Panc1 (cell line): ENCODE measurements at regions not wholly inside any gene's neighbourhood (a gene's known extent, or its start where the extent isn't known, plus 50 kb on each side); places are given as distances from the start of the nearest gene placed in this dataset.

Experiments used
- ATAC-seq: fragments of 200-7000 bp; cut with Tn5 transposase; 2 replicates; pipeline ENCODE4 v1.9.1; 2020; ENCODE audit warnings: mild to moderate bottlenecking, moderate library complexity
- BruUV-seq: library from RNA; stranded (reverse); fragments of 400-500 nt; replicated peaks from 2 replicates; lab custom pipeline; 2021; lab: Mats Ljungman, UMichigan
- CTCF ChIA-PET: fragments of 300-600 bp; sonication (Branson Sonifier 250); formaldehyde crosslinking; loops from one replicate; lab custom pipeline; 2022; ENCODE audit warnings: antibody characterized with exemption; lab: Charles Lee
- POLR2A ChIA-PET: fragments of 300-600 bp; sonication (Branson Sonifier 250); formaldehyde crosslinking; loops from one replicate; lab custom pipeline; 2022; ENCODE audit warnings: antibody characterized with exemption; lab: Charles Lee
- DNase-seq: peaks from one replicate; pipeline ENCODE4 v3.0.0-alpha.2; 2010; ENCODE audit warnings: low read depth, low spot score
- H3K27ac ChIP-seq: 2 replicates; pipeline ENCODE4 v1.5.1; 2011; ENCODE audit warnings: mild to moderate bottlenecking, low read length, inconsistent platforms
- H3K27me3 ChIP-seq: fragments of 200-500 bp; sonication (Bioruptor generic); 2 replicates; pipeline ENCODE4 v1.6.0; 2014; ENCODE audit warnings: low read length, inconsistent platforms; ENCODE audit not compliant: control insufficient read depth, insufficient read depth
- H3K36me3 ChIP-seq: fragments of 200-500 bp; sonication (Bioruptor generic); 2 replicates; pipeline ENCODE4 v1.5.1; 2014; ENCODE audit warnings: inconsistent platforms, mild to moderate bottlenecking, low read length, moderate library complexity; ENCODE audit not compliant: control insufficient read depth, insufficient read depth
- H3K4me1 ChIP-seq: 2 replicates; pipeline ENCODE4 v1.5.1; 2011; ENCODE audit warnings: inconsistent platforms, mild to moderate bottlenecking, low read length, moderate library complexity; ENCODE audit not compliant: control insufficient read depth, insufficient read depth
- H3K4me3 ChIP-seq, 2 experiments: 2 replicates each; pipeline ENCODE4 v1.5.1; 2011 to 2012; ENCODE audit warnings: low read depth in 2 of 2, low read length in 2 of 2, mild to moderate bottlenecking in 2 of 2, inconsistent platforms in 1 of 2, moderate library complexity in 1 of 2
- H3K9me3 ChIP-seq: fragments of 200-500 bp; sonication (Bioruptor generic); 2 replicates; pipeline ENCODE4 v1.5.1; 2014; ENCODE audit warnings: low read depth, mild to moderate bottlenecking, inconsistent platforms, low read length, moderate library complexity; ENCODE audit not compliant: control insufficient read depth, insufficient read depth
- POLR2AphosphoS5 ChIP-seq: IDR thresholded peaks from 2 replicates; pipeline ENCODE4 v1.6.1; 2012; ENCODE audit warnings: mild to moderate bottlenecking, low read depth, low read length, moderate library complexity
- SIN3A ChIP-seq: IDR thresholded peaks from 2 replicates; pipeline ENCODE4 v1.6.1; 2012; ENCODE audit warnings: low read depth, mild to moderate bottlenecking, low read length, moderate library complexity, borderline replicate concordance; ENCODE audit not compliant: insufficient read depth
- TCF7L2 ChIP-seq: IDR thresholded peaks from 2 replicates; pipeline ENCODE4 v1.6.1; 2011; ENCODE audit warnings: mild to moderate bottlenecking, low read depth, low read length, inconsistent platforms
- in situ Hi-C: cut with HindIII; loops from 2 replicates; pipeline ENCODE4 v1.10.0; 2016; ENCODE audit warnings: low sequenced_read_pairs, low pct_unique_long_range_greater_than_20kb
- intact Hi-C: fragments of 100-400 bp; cut with micrococcal nuclease; formaldehyde crosslinking; loops from one replicate; pipeline ENCODE4 v1.10.0; 2022; ENCODE audit not compliant: unreplicated experiment
- TF ChIP-seq, protein P1 (sequence below), 2 experiments: IDR thresholded peaks; 2 replicates each; pipeline ENCODE4 v1.6.1; 2011 to 2012; ENCODE audit warnings: low read depth in 2 of 2, control low read depth in 1 of 2, low read length in 1 of 2, mild to moderate bottlenecking in 1 of 2, moderate library complexity in 1 of 2; ENCODE audit not compliant: insufficient read depth in 1 of 2
- TF ChIP-seq, protein P2 (sequence below): fragments of 450-650 bp; IDR thresholded peaks from 2 replicates; pipeline ENCODE4 v1.5.1; 2017; ENCODE audit warnings: mild to moderate bottlenecking

DNA sequence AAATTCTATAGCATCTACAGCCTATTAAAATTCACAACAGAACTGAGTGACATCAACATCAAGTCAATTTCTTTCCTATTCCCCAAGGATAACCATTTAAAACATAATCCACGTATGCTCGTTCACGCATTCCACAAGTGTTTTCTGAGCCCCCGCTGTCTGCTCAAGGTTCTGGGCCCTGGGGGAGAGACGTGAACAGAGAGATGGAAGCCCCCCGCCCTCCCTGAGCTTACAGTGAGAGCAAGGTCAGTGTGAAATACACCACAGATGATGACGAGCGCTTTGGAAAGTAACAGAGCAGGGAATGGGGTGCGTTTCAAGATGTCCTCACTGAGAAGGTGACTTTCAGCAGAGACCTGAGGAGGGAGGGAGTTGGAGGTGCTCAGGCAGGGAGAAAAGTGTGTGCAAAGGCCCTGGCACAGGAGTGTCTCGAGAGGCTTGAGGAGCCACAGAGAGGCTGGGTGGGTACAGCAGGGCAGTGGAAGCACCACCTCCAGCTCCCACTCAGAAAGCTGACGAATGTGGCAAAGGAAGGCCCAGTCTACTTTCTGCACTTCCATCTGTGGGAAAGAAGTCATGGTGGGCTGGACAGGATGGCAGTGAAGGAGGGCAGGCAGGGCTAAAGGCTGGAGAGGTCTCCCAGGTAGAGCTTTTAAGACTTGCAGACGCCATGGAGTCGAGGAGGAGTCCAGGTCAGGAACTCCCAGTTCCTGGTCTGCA, 88.3 kb downstream of the DLL1 start:
- Histone ChIP-seq H3K27me3 (no peaks in the 10 kb centered on the region; the same call in 1 of the 2 replicates), H3K36me3 (no peaks in the 10 kb centered on the region), H3K9me3 (no peaks in the 10 kb centered on the region), H3K4me1 (no peaks in the 10 kb centered on the region), H3K27ac (no peak overlapping the region), H3K4me3 (no peak overlapping the region)
- BruUV-seq: no TSS peak
- no peak for DNase-seq
- intact Hi-C loops: no loop called here
- TF ChIP-seq, protein P1, sequence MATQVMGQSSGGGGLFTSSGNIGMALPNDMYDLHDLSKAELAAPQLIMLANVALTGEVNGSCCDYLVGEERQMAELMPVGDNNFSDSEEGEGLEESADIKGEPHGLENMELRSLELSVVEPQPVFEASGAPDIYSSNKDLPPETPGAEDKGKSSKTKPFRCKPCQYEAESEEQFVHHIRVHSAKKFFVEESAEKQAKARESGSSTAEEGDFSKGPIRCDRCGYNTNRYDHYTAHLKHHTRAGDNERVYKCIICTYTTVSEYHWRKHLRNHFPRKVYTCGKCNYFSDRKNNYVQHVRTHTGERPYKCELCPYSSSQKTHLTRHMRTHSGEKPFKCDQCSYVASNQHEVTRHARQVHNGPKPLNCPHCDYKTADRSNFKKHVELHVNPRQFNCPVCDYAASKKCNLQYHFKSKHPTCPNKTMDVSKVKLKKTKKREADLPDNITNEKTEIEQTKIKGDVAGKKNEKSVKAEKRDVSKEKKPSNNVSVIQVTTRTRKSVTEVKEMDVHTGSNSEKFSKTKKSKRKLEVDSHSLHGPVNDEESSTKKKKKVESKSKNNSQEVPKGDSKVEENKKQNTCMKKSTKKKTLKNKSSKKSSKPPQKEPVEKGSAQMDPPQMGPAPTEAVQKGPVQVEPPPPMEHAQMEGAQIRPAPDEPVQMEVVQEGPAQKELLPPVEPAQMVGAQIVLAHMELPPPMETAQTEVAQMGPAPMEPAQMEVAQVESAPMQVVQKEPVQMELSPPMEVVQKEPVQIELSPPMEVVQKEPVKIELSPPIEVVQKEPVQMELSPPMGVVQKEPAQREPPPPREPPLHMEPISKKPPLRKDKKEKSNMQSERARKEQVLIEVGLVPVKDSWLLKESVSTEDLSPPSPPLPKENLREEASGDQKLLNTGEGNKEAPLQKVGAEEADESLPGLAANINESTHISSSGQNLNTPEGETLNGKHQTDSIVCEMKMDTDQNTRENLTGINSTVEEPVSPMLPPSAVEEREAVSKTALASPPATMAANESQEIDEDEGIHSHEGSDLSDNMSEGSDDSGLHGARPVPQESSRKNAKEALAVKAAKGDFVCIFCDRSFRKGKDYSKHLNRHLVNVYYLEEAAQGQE (IDR thresholded peaks at IDR 0.05; ENCODE audit: insufficient read depth in 1 of 2, low read depth in 2 of 2, low read length in 1 of 2): no peak
- TF ChIP-seq POLR2AphosphoS5 (no peak), TCF7L2 (no peak), SIN3A (no peak)
- TF ChIP-seq, protein P2, sequence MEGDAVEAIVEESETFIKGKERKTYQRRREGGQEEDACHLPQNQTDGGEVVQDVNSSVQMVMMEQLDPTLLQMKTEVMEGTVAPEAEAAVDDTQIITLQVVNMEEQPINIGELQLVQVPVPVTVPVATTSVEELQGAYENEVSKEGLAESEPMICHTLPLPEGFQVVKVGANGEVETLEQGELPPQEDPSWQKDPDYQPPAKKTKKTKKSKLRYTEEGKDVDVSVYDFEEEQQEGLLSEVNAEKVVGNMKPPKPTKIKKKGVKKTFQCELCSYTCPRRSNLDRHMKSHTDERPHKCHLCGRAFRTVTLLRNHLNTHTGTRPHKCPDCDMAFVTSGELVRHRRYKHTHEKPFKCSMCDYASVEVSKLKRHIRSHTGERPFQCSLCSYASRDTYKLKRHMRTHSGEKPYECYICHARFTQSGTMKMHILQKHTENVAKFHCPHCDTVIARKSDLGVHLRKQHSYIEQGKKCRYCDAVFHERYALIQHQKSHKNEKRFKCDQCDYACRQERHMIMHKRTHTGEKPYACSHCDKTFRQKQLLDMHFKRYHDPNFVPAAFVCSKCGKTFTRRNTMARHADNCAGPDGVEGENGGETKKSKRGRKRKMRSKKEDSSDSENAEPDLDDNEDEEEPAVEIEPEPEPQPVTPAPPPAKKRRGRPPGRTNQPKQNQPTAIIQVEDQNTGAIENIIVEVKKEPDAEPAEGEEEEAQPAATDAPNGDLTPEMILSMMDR: no peak
- ChIA-PET POLR2A (no interaction called here), CTCF (interaction anchor here (0.6 kb wide), 1 partner anchor 414 kb away, joined by 3 read pairs; no protein-coding TSS in a partner anchor)
- ATAC-seq: no peak
- in situ Hi-C loops: no loop called here

DNA sequence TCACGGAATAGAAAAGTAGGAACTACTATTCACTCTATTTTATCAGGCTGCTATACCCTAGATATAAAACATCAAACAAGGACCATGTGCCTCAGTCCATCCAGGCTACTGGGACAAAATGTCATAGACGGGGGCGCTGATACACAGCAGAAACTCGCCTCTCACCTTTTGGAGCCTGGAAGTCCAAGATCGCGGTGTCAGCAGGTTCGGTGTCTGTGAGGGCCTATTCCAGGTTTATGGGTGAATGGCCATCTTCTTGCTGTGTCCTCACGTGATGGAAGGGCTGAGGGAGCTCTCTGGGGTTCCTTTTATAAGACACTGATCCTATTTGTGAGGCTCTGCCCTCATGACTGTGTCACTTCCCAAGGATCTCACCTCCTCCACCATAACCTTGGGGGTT, 89.5 kb downstream of the DLL1 start:
- POLR2A ChIA-PET: no interaction called here

More for the DNA sequence above, 89.5 kb downstream of the DLL1 start:
- Histone ChIP-seq H3K27ac (no peak overlapping the region), H3K9me3 (peaks cover 3% of the 10 kb centered on the region; the same call in 1 of the 2 replicates), H3K36me3 (no peaks in the 10 kb centered on the region), H3K27me3 (peaks cover 3% of the 10 kb centered on the region), H3K4me1 (no peaks in the 10 kb centered on the region), H3K4me3 (no peak overlapping the region)
- in situ Hi-C loops (no loop called here), intact Hi-C loops (no loop called here)
- no peak for ATAC-seq
- no TSS peak for BruUV-seq
- TF ChIP-seq, protein P2: no peak
- TF ChIP-seq SIN3A (no peak), TCF7L2 (no peak), POLR2AphosphoS5 (no peak)
- TF ChIP-seq, protein P1 (IDR thresholded peaks at IDR 0.05; ENCODE audit: insufficient read depth in 1 of 2, low read depth in 2 of 2, low read length in 1 of 2): no peak
- DNase-seq: no peak
- CTCF ChIA-PET: no interaction called here
